ENCODE measurements at regions not wholly inside any gene's neighbourhood (a gene's known extent, or its start where the extent isn't known, plus 50 kb on each side); places are given as distances from the start of the nearest gene placed in this dataset.
"Not testable (repeated sequence)": the region's sequence is repeated elsewhere in the genome, so short reads cannot be mapped to it uniquely, and the experiment has no call there.

- DNase-seq: no peak
- no peak overlapping the region for H3K27ac ChIP-seq (ENCODE audit: low read depth in 1 of 2, low read length in 2 of 2)
- H3K4me3 ChIP-seq (ENCODE audit: low read length): no peak overlapping the region
- ATAC-seq (ENCODE audit: poor library complexity): no peak
- intact Hi-C loops (cut with DNase I, micrococcal nuclease): no loop called here
- Mint-ChIP-seq H3K4me1 (ENCODE audit: low read depth) (no peaks in the 10 kb centered on the region), H3K4me3 (no peak overlapping the region), H3K27ac (no peak overlapping the region), H3K9me3 (no peaks in the 10 kb centered on the region), H3K36me3 (ENCODE audit: low read depth) (no peaks in the 10 kb centered on the region), H3K27me3 (no peaks in the 10 kb centered on the region)
- H3K4me1 ChIP-seq (ENCODE audit: insufficient read depth, low read length): no peaks in the 10 kb centered on the region
- H3K27me3 ChIP-seq (ENCODE audit: control insufficient read depth in 1 of 2, insufficient read depth in 2 of 2, low read length in 2 of 2): no peaks in the 10 kb centered on the region
- no peaks in the 10 kb centered on the region for H3K36me3 ChIP-seq (ENCODE audit: insufficient read depth, low read length)
- H3K9me3 ChIP-seq (ENCODE audit: control insufficient read depth in 1 of 2, insufficient read depth in 1 of 2, low read length in 2 of 2): no peaks in the 10 kb centered on the region
- ChIA-PET CTCF (no interaction called here), POLR2A (no interaction called here)
- no peak for TF ChIP-seq CTCF (IDR thresholded peaks at IDR 0.05)
These were observed 105.4 kb upstream of the GRIN2B start for GRCh38 chr12:14086838-14087237.

- Histone ChIP-seq H3K27me3 (ENCODE audit: control insufficient read depth in 1 of 2, insufficient read depth in 2 of 2, low read length in 2 of 2) (no peaks in the 10 kb centered on the region), H3K27ac (ENCODE audit: low read depth in 1 of 2, low read length in 2 of 2) (no peak overlapping the region), H3K4me3 (ENCODE audit: low read length) (no peak overlapping the region), H3K36me3 (ENCODE audit: insufficient read depth, low read length) (no peaks in the 10 kb centered on the region), H3K9me3 (ENCODE audit: control insufficient read depth in 1 of 2, insufficient read depth in 1 of 2, low read length in 2 of 2) (peaks cover 0 to 4% of the 10 kb centered on the region in 2 experiments), H3K4me1 (ENCODE audit: insufficient read depth, low read length) (no peaks in the 10 kb centered on the region)
- POLR2A ChIA-PET: no interaction called here
- H3K27me3 Mint-ChIP-seq: peaks cover 21% of the 10 kb centered on the region
- no peaks in the 10 kb centered on the region for H3K36me3 Mint-ChIP-seq (ENCODE audit: low read depth)
- no peaks in the 10 kb centered on the region for H3K4me1 Mint-ChIP-seq (ENCODE audit: low read depth)
- intact Hi-C loops (cut with DNase I, micrococcal nuclease): no loop called here
- H3K27ac Mint-ChIP-seq: no peak overlapping the region
- no peak for ATAC-seq (ENCODE audit: poor library complexity)
- H3K4me3 Mint-ChIP-seq: no peak overlapping the region
- TF ChIP-seq CTCF (IDR thresholded peaks at IDR 0.05): no peak
- CTCF ChIA-PET: no interaction called here
- DNase-seq: no peak
- H3K9me3 Mint-ChIP-seq: peaks cover 4% of the 10 kb centered on the region
These were observed 118.6 kb upstream of the GRIN2B start for GRCh38 chr12:14099994-14100393.

- CTCF ChIA-PET; POLR2A ChIA-PET; H3K36me3 Mint-ChIP-seq (ENCODE audit: low read depth): not testable (repeated sequence)
These were observed 120.2 kb upstream of the GRIN2B start for GRCh38 chr12:14101556-14101955.

GRCh38 chr12:14111230-14111865, 129.9 kb upstream of the GRIN2B start:
- Histone ChIP-seq H3K27ac (ENCODE audit: low read depth in 1 of 2, low read length in 2 of 2) (no peak overlapping the region), H3K4me1 (ENCODE audit: insufficient read depth, low read length) (no peaks in the 10 kb centered on the region), H3K4me3 (ENCODE audit: low read length) (no peak overlapping the region), H3K9me3 (ENCODE audit: control insufficient read depth in 1 of 2, insufficient read depth in 1 of 2, low read length in 2 of 2) (peaks cover 0 to 3% of the 10 kb centered on the region in 2 experiments), H3K27me3 (ENCODE audit: control insufficient read depth in 1 of 2, insufficient read depth in 2 of 2, low read length in 2 of 2) (peaks cover 0 to 9% of the 10 kb centered on the region in 2 experiments), H3K36me3 (ENCODE audit: insufficient read depth, low read length) (no peaks in the 10 kb centered on the region)
- H3K9me3 Mint-ChIP-seq: peaks cover 4% of the 10 kb centered on the region
- no peak overlapping the region for H3K27ac Mint-ChIP-seq
- no peaks in the 10 kb centered on the region for H3K4me1 Mint-ChIP-seq (ENCODE audit: low read depth)
- no peak overlapping the region for H3K4me3 Mint-ChIP-seq
- H3K36me3 Mint-ChIP-seq (ENCODE audit: low read depth): no peaks in the 10 kb centered on the region
- intact Hi-C loops (cut with DNase I, micrococcal nuclease): no loop called here
- ChIA-PET POLR2A (no interaction called here), CTCF (no interaction called here)
- peaks cover 16% of the 10 kb centered on the region for H3K27me3 Mint-ChIP-seq
- peak in 1 of 14 experiments; percentile 1 for DNase-seq
- ATAC-seq (ENCODE audit: poor library complexity): no peak
- TF ChIP-seq CTCF (IDR thresholded peaks at IDR 0.05): no peak

More at GRCh38 chr12:14101556-14101955, 120.2 kb upstream of the GRIN2B start:
- ATAC-seq (ENCODE audit: poor library complexity); DNase-seq; H3K4me1 ChIP-seq (ENCODE audit: insufficient read depth, low read length); H3K27ac ChIP-seq (ENCODE audit: low read depth in 1 of 2, low read length in 2 of 2); H3K36me3 ChIP-seq (ENCODE audit: insufficient read depth, low read length); H3K9me3 Mint-ChIP-seq; H3K27me3 ChIP-seq (ENCODE audit: control insufficient read depth in 1 of 2, insufficient read depth in 2 of 2, low read length in 2 of 2); intact Hi-C loops (cut with DNase I, micrococcal nuclease); H3K27ac Mint-ChIP-seq; H3K4me3 ChIP-seq (ENCODE audit: low read length); H3K9me3 ChIP-seq (ENCODE audit: control insufficient read depth in 1 of 2, insufficient read depth in 1 of 2, low read length in 2 of 2); H3K4me1 Mint-ChIP-seq (ENCODE audit: low read depth); H3K4me3 Mint-ChIP-seq: not testable (repeated sequence)
- H3K27me3 Mint-ChIP-seq: peaks cover 21% of the 10 kb centered on the region

Data from CD4-positive, alpha-beta T cell (primary cell).